Mesothelial cell of epicardium (in vitro differentiated cells): ENCODE measurements at regions not wholly inside any gene's neighbourhood (a gene's known extent, or its start where the extent isn't known, plus 50 kb on each side); places are given as distances from the start of the nearest gene placed in this dataset.

Source experiments
- DNase-seq, 2 experiments: peaks; one replicate each; pipeline ENCODE4 v3.0.0; 2021; ENCODE audit warnings: low spot score in 2 of 2; ENCODE audit not compliant: unreplicated experiment in 2 of 2
- H3K27ac Mint-ChIP-seq: 2 replicates; pipeline ENCODE4 v1.8.0; 2021; ENCODE audit warnings: mixed read lengths
- H3K27me3 Mint-ChIP-seq: 2 replicates; pipeline ENCODE4 v1.8.0; 2021; ENCODE audit warnings: low read depth, mixed read lengths
- H3K36me3 Mint-ChIP-seq: 2 replicates; pipeline ENCODE4 v1.8.0; 2021; ENCODE audit warnings: mixed read lengths
- H3K4me1 Mint-ChIP-seq: 2 replicates; pipeline ENCODE4 v1.8.0; 2021; ENCODE audit warnings: mixed read lengths
- H3K4me3 Mint-ChIP-seq: 2 replicates; pipeline ENCODE4 v1.8.0; 2021; ENCODE audit warnings: mild to moderate bottlenecking, moderate library complexity, mixed read lengths
- H3K9me3 Mint-ChIP-seq: 2 replicates; pipeline ENCODE4 v1.8.0; 2021; ENCODE audit warnings: mixed read lengths
- CTCF ChIP-seq: fragments of 200-600 bp; sonication (generic); IDR thresholded peaks from one replicate; pipeline ENCODE4 v1.5.0; 2021; ENCODE audit warnings: antibody characterized with exemption; ENCODE audit not compliant: unreplicated experiment

DNA sequence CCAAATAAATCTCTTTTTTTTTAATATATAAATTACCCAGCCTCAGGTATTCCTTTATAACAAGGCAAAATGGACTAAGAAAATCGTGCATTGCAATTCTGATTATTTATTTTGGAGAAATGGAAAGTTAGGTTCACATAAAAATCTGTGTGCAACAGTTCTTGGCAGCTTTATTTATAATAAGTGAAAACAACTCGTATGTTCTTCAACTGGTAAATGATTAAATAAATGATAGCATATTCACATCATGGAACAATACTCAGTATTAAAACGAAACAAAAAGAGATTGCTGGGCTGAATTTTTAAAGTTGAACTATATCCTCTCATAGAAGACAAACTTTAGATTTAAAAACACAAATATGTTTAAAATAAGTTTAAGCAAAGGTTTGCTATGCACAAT lies 176.3 kb upstream of the ZNF385D start:
- DNase-seq: no peak
- peaks cover 6% of the 10 kb centered on the region for H3K9me3 Mint-ChIP-seq
- H3K36me3 Mint-ChIP-seq: no peaks in the 10 kb centered on the region
- H3K27me3 Mint-ChIP-seq: peaks cover 3% of the 10 kb centered on the region
- H3K27ac Mint-ChIP-seq: no peak overlapping the region
- no peak overlapping the region for H3K4me3 Mint-ChIP-seq
- no peak for TF ChIP-seq CTCF
- H3K4me1 Mint-ChIP-seq: no peaks in the 10 kb centered on the region

GRCh38 chr3:21934591-21934990 lies 183.6 kb upstream of the ZNF385D start:
- H3K4me1 Mint-ChIP-seq: no peaks in the 10 kb centered on the region
- no peak for DNase-seq
- H3K27ac Mint-ChIP-seq: no peak overlapping the region
- no peaks in the 10 kb centered on the region for H3K36me3 Mint-ChIP-seq
- no peaks in the 10 kb centered on the region for H3K9me3 Mint-ChIP-seq
- peaks cover 5% of the 10 kb centered on the region for H3K27me3 Mint-ChIP-seq
- no peak overlapping the region for H3K4me3 Mint-ChIP-seq
- no peak for TF ChIP-seq CTCF

DNA sequence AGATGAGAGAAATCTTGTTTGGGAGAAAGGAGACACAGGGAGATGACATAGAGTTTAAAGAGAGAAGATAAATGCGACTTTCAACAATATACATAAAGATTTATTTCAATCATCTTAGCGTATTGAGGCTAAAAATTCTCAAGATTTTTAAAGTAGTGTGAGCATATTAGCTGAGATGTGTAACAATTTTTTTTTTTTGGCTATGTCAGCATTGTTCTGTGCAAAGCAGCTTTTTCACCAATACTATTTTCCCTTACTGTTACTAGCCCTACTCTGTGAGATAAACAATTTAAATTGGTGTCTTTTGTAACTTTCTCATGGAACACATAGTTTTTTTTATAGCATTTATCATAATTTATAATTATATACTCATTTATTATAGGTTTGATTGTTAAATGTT lies 185.2 kb upstream of the ZNF385D start:
- H3K9me3 Mint-ChIP-seq: no peaks in the 10 kb centered on the region
- no peak for DNase-seq
- no peak overlapping the region for H3K27ac Mint-ChIP-seq
- no peaks in the 10 kb centered on the region for H3K4me1 Mint-ChIP-seq
- no peak overlapping the region for H3K4me3 Mint-ChIP-seq
- H3K36me3 Mint-ChIP-seq: no peaks in the 10 kb centered on the region
- peaks cover 5% of the 10 kb centered on the region for H3K27me3 Mint-ChIP-seq
- TF ChIP-seq CTCF: no peak

- Mint-ChIP-seq H3K9me3 (no peaks in the 10 kb centered on the region), H3K4me1 (no peaks in the 10 kb centered on the region), H3K4me3 (no peak overlapping the region), H3K27ac (no peak overlapping the region), H3K36me3 (no peaks in the 10 kb centered on the region), H3K27me3 (peaks cover 5% of the 10 kb centered on the region)
- no peak for TF ChIP-seq CTCF
- DNase-seq: no peak
These were observed 187.3 kb upstream of the ZNF385D start for GRCh38 chr3:21938267-21938681.

- H3K9me3 Mint-ChIP-seq: no peaks in the 10 kb centered on the region
- peaks cover 2% of the 10 kb centered on the region for H3K4me1 Mint-ChIP-seq
- no peak overlapping the region for H3K4me3 Mint-ChIP-seq
- H3K27me3 Mint-ChIP-seq: no peaks in the 10 kb centered on the region
- no peak for TF ChIP-seq CTCF
- no peaks in the 10 kb centered on the region for H3K36me3 Mint-ChIP-seq
- DNase-seq: no peak
- H3K27ac Mint-ChIP-seq: no peak overlapping the region
These were observed 191.3 kb upstream of the ZNF385D start for GRCh38 chr3:21942328-21942727.

DNA sequence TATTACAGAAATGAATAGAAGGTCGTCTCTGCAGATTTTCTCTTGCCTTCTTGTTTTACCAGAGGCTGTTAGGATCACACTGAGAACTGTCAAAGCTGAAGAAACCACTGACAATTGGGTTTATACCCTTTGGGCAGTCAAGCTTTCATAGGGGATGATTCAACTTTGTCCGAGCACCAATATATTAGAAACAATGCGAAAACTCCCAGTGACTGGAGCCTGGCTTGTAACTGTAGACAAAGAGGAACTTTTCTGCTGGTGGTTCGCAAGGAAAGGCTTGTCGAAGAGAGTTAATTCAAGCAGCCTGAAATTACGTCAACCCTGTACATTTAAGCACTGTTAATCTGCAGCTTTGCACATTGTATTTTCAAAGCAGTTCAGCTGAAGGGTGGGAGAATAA lies 193.2 kb upstream of the ZNF385D start:
- Mint-ChIP-seq H3K27me3 (no peaks in the 10 kb centered on the region), H3K9me3 (no peaks in the 10 kb centered on the region), H3K27ac (no peak overlapping the region), H3K4me3 (no peak overlapping the region), H3K36me3 (no peaks in the 10 kb centered on the region), H3K4me1 (peaks cover 2% of the 10 kb centered on the region)
- TF ChIP-seq CTCF: no peak
- no peak for DNase-seq
